Neural cell (in vitro differentiated cells): ENCODE measurements at regions not wholly inside any gene's neighbourhood (a gene's known extent, or its start where the extent isn't known, plus 50 kb on each side); places are given as distances from the start of the nearest gene placed in this dataset.

Experiments used
- H2AFZ ChIP-seq: fragments of 200-600, 300-800 bp; sonication (generic), shearing (Covaris generic); 2 replicates; pipeline ENCODE4 v1.6.0; 2014; ENCODE audit warnings: low read depth, mild to moderate bottlenecking, antibody characterized with exemption, low read length, moderate library complexity
- H3F3A ChIP-seq: fragments of 200-600 bp; shearing (Covaris generic); 2 replicates; pipeline ENCODE4 v1.6.1; 2016; ENCODE audit warnings: mild to moderate bottlenecking, moderate library complexity, mixed read lengths, antibody characterized with exemption, low read length; ENCODE audit not compliant: insufficient read depth, poor library complexity, severe bottlenecking
- H3K27ac ChIP-seq: fragments of 200-600, 300-800 bp; sonication (generic), shearing (Covaris generic); 2 replicates; pipeline ENCODE4 v1.5.1; 2014; ENCODE audit warnings: mild to moderate bottlenecking, low read length, moderate library complexity
- H3K27me3 ChIP-seq: fragments of 300-800, 200-600 bp; sonication (generic), shearing (Covaris generic); 2 replicates; pipeline ENCODE4 v1.6.0; 2014; ENCODE audit warnings: mild to moderate bottlenecking, low read depth, low read length, moderate library complexity; ENCODE audit not compliant: insufficient read depth
- H3K36me3 ChIP-seq: fragments of 300-800, 200-600 bp; sonication (generic), shearing (Covaris generic); 2 replicates; pipeline ENCODE4 v1.5.1; 2014; ENCODE audit warnings: mild to moderate bottlenecking, antibody characterized with exemption, low read length, moderate library complexity; ENCODE audit not compliant: insufficient read depth
- H3K4me2 ChIP-seq: fragments of 300-800, 200-600 bp; sonication (generic), shearing (Covaris generic); 2 replicates; pipeline ENCODE4 v1.6.0; 2014; ENCODE audit warnings: mild to moderate bottlenecking, low read length
- H3K4me3 ChIP-seq: fragments of 300-800, 200-600 bp; sonication (generic), shearing (Covaris generic); 2 replicates; pipeline ENCODE4 v1.5.1; 2014; ENCODE audit warnings: mild to moderate bottlenecking, low read length, moderate library complexity
- H3K79me2 ChIP-seq: fragments of 200-600 bp; shearing (Covaris generic); replicated peaks from 2 replicates; pipeline ENCODE4 v1.6.0; 2014; ENCODE audit warnings: mild to moderate bottlenecking, low read length, moderate library complexity; ENCODE audit not compliant: insufficient read depth
- H3K9ac ChIP-seq: fragments of 300-800, 200-600 bp; sonication (generic), shearing (Covaris generic); 2 replicates; pipeline ENCODE4 v1.6.1; 2016; ENCODE audit warnings: mild to moderate bottlenecking, low read length, mixed read lengths
- H3K9me2 ChIP-seq: fragments of 200-600 bp; shearing (Covaris generic); 2 replicates; pipeline ENCODE4 v1.6.1; 2016; ENCODE audit warnings: mild to moderate bottlenecking, low read length, mixed read lengths; ENCODE audit not compliant: insufficient read depth
- H3K9me3 ChIP-seq: fragments of 200-600, 300-800 bp; sonication (generic), shearing (Covaris generic); 2 replicates; pipeline ENCODE4 v1.6.1; 2016; ENCODE audit warnings: mild to moderate bottlenecking, mixed run types, low read length, moderate library complexity, mixed read lengths
- H4K20me1 ChIP-seq: fragments of 200-600 bp; shearing (Covaris generic); 2 replicates; pipeline ENCODE4 v1.6.1; 2016; ENCODE audit warnings: mild to moderate bottlenecking, mixed run types; ENCODE audit not compliant: insufficient read depth
- EP300 ChIP-seq: fragments of 450-650 bp; conservative IDR thresholded peaks from 2 replicates; pipeline ENCODE4 v1.6.1; 2014; ENCODE audit warnings: antibody characterized with exemption, mild to moderate bottlenecking, moderate library complexity; ENCODE audit not compliant: poor library complexity, severe bottlenecking
- EZH2 ChIP-seq: fragments of 200-600, 300-800 bp; shearing (Covaris generic), sonication (generic); IDR thresholded peaks from 2 replicates; pipeline ENCODE4 v1.6.1; 2014; ENCODE audit warnings: antibody characterized with exemption, low read length, borderline replicate concordance, mild to moderate bottlenecking; ENCODE audit not compliant: insufficient read depth, poor library complexity, severe bottlenecking
- MXI1 ChIP-seq: fragments of 450-650 bp; conservative IDR thresholded peaks from 2 replicates; pipeline ENCODE4 v1.6.1; 2014; ENCODE audit warnings: antibody characterized with exemption, mild to moderate bottlenecking; ENCODE audit not compliant: poor library complexity, severe bottlenecking
- POLR2AphosphoS5 ChIP-seq: IDR thresholded peaks from 2 replicates; pipeline ENCODE4 v1.6.1; 2012
- RAD21 ChIP-seq: fragments of 450-650 bp; conservative IDR thresholded peaks from 2 replicates; pipeline ENCODE4 v1.6.1; 2014; ENCODE audit warnings: antibody characterized with exemption, mild to moderate bottlenecking, moderate library complexity
- SMC3 ChIP-seq: fragments of 450-650 bp; conservative IDR thresholded peaks from 2 replicates; pipeline ENCODE4 v1.6.1; 2014; ENCODE audit warnings: antibody characterized with exemption, mild to moderate bottlenecking, moderate library complexity; ENCODE audit not compliant: poor library complexity
- TAF1 ChIP-seq: IDR thresholded peaks from 2 replicates; pipeline ENCODE4 v1.6.1; 2012; ENCODE audit warnings: low read depth
- TF ChIP-seq, protein P1 (sequence below): IDR thresholded peaks from 2 replicates; pipeline ENCODE4 v1.6.1; 2012; ENCODE audit warnings: borderline replicate concordance
- TF ChIP-seq, protein P2 (sequence below): fragments of 450-650 bp; IDR thresholded peaks from 2 replicates; pipeline ENCODE4 v1.5.1; 2014; ENCODE audit warnings: antibody characterized with exemption, mild to moderate bottlenecking, moderate library complexity; ENCODE audit not compliant: poor library complexity, severe bottlenecking

DNA sequence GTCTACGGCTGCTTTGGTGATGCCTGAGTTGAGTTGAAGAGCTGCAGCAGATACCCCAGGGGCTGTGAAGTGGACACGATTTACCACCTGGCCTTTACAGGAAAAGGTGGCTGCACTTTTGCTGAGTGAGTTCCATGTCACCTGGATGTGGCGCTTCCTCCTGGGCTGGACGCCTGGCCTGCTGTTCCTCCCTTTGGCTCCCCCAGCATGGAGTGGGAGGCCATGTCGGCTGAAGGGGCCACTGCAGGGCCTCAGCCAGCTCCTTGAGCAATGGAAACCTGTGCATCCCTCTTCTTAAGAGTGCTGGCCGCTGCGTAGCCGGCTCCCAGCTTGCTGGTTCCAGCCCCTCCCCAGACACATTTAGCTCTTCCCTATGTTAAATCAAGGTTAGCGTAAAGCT is 221.0 kb downstream of the GLRX3 start:
- no peaks in the 10 kb centered on the region for H3K36me3 ChIP-seq
- no peak overlapping the region for H3K9ac ChIP-seq
- H4K20me1 ChIP-seq = no peaks in the 10 kb centered on the region
- no peaks in the 10 kb centered on the region for H3K79me2 ChIP-seq
- no peak overlapping the region for H3K4me3 ChIP-seq
- no peak overlapping the region for H3K4me2 ChIP-seq
- no peaks in the 10 kb centered on the region for H3F3A ChIP-seq
- no peaks in the 10 kb centered on the region for H3K9me3 ChIP-seq
- no peak overlapping the region for H3K27ac ChIP-seq
- no peaks in the 10 kb centered on the region for H3K27me3 ChIP-seq
- no peak overlapping the region for H2AFZ ChIP-seq
- no peaks in the 10 kb centered on the region for H3K9me2 ChIP-seq
- TF ChIP-seq POLR2AphosphoS5 (no peak), TAF1 (no peak), EZH2 (no peak), MXI1 (no peak), SMC3 (no peak), RAD21 (no peak), EP300 (no peak)
- TF ChIP-seq, protein P1, sequence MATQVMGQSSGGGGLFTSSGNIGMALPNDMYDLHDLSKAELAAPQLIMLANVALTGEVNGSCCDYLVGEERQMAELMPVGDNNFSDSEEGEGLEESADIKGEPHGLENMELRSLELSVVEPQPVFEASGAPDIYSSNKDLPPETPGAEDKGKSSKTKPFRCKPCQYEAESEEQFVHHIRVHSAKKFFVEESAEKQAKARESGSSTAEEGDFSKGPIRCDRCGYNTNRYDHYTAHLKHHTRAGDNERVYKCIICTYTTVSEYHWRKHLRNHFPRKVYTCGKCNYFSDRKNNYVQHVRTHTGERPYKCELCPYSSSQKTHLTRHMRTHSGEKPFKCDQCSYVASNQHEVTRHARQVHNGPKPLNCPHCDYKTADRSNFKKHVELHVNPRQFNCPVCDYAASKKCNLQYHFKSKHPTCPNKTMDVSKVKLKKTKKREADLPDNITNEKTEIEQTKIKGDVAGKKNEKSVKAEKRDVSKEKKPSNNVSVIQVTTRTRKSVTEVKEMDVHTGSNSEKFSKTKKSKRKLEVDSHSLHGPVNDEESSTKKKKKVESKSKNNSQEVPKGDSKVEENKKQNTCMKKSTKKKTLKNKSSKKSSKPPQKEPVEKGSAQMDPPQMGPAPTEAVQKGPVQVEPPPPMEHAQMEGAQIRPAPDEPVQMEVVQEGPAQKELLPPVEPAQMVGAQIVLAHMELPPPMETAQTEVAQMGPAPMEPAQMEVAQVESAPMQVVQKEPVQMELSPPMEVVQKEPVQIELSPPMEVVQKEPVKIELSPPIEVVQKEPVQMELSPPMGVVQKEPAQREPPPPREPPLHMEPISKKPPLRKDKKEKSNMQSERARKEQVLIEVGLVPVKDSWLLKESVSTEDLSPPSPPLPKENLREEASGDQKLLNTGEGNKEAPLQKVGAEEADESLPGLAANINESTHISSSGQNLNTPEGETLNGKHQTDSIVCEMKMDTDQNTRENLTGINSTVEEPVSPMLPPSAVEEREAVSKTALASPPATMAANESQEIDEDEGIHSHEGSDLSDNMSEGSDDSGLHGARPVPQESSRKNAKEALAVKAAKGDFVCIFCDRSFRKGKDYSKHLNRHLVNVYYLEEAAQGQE = no peak
- TF ChIP-seq, protein P2, sequence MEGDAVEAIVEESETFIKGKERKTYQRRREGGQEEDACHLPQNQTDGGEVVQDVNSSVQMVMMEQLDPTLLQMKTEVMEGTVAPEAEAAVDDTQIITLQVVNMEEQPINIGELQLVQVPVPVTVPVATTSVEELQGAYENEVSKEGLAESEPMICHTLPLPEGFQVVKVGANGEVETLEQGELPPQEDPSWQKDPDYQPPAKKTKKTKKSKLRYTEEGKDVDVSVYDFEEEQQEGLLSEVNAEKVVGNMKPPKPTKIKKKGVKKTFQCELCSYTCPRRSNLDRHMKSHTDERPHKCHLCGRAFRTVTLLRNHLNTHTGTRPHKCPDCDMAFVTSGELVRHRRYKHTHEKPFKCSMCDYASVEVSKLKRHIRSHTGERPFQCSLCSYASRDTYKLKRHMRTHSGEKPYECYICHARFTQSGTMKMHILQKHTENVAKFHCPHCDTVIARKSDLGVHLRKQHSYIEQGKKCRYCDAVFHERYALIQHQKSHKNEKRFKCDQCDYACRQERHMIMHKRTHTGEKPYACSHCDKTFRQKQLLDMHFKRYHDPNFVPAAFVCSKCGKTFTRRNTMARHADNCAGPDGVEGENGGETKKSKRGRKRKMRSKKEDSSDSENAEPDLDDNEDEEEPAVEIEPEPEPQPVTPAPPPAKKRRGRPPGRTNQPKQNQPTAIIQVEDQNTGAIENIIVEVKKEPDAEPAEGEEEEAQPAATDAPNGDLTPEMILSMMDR = no peak

DNA sequence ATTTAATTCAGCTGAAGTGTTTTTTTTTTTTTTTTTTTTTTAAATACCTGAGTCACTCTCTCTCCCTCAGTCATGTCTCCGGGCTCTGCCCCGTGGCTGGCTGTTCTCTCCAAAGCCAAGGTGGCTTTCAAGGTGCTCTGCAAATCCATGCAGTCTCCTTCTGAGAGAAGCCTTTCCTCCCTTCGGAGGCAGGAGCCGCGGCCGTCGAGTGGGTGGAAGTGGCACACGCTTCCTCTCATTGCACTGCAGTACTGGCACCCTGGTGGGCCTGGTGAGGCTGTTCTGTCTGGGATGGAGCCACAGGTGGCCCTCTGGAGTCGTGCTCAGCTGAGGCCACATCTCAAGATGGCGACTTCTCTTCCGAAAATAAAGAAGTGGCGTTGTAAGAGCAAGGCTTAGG is 221.8 kb downstream of the GLRX3 start:
- H4K20me1 ChIP-seq = no peaks in the 10 kb centered on the region
- no peaks in the 10 kb centered on the region for H3K27me3 ChIP-seq
- TF ChIP-seq RAD21 (no peak), POLR2AphosphoS5 (no peak), EZH2 (no peak), TAF1 (no peak), SMC3 (no peak), MXI1 (no peak), EP300 (no peak)
- TF ChIP-seq, protein P1 = no peak
- TF ChIP-seq, protein P2 = no peak
- H3K27ac ChIP-seq = no peak overlapping the region
- no peak overlapping the region for H2AFZ ChIP-seq
- H3K79me2 ChIP-seq = no peaks in the 10 kb centered on the region
- H3K4me2 ChIP-seq = no peak overlapping the region
- no peak overlapping the region for H3K4me3 ChIP-seq
- no peaks in the 10 kb centered on the region for H3K9me2 ChIP-seq
- H3F3A ChIP-seq = no peaks in the 10 kb centered on the region
- no peak overlapping the region for H3K9ac ChIP-seq
- no peaks in the 10 kb centered on the region for H3K36me3 ChIP-seq
- H3K9me3 ChIP-seq = no peaks in the 10 kb centered on the region
